Activated T-cell treated with anti-CD3 and anti-CD28 coated beads, Interleukin-2, amount 50 U/mL, for 4 hours (primary cell): ENCODE measurements at regions not wholly inside any gene's neighbourhood (a gene's known extent, or its start where the extent isn't known, plus 50 kb on each side); places are given as distances from the start of the nearest gene placed in this dataset.
"Not testable (repeated sequence)": the region's sequence is repeated elsewhere in the genome, so short reads cannot be mapped to it uniquely, and the experiment has no call there.

Experiments
- ATAC-seq, 2 donors: fragments of 200-7000 bp; cut with Tn5 transposase; one replicate each; pipeline ENCODE4 v1.10.0; 2021
- DNase-seq: peaks from one replicate; pipeline ENCODE4 v3.0.0-alpha.2; 2020
- H3K27me3 Mint-ChIP-seq: one replicate; pipeline ENCODE4 v1.8.0; 2021; ENCODE audit warnings: low read depth, mixed read lengths
- H3K36me3 Mint-ChIP-seq: one replicate; pipeline ENCODE4 v1.8.0; 2022; ENCODE audit warnings: mixed read lengths; ENCODE audit not compliant: insufficient read depth
- H3K4me1 Mint-ChIP-seq: one replicate; pipeline ENCODE4 v1.8.0; 2021; ENCODE audit warnings: low read depth, mixed read lengths
- H3K4me3 Mint-ChIP-seq: one replicate; pipeline ENCODE4 v1.8.0; 2021; ENCODE audit warnings: mild to moderate bottlenecking, moderate library complexity, mixed read lengths
- H3K9me3 Mint-ChIP-seq: one replicate; pipeline ENCODE4 v1.8.0; 2021; ENCODE audit warnings: mixed read lengths

DNA sequence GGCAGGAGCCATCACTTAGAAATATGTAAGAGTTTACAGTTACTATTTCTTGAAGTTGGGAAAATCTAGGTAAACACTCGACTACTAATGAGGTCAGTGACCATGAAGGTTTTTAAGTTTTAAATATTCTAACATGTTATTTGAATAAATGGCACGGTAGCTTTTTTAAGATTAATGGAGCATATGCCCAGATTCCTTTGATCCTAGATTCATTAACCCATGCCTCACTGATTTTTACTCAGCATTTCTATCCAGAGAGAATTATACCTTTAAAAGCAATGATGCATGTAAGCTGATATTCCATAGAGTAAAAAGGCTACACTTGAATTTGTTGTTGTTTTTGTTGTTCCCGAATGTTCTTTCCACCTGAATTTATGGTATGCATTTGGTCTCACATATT is 541.4 kb downstream of the DACH1 start:
- H3K36me3 Mint-ChIP-seq: no peaks in the 10 kb centered on the region
- no peak for ATAC-seq
- DNase-seq: no peak
- no peaks in the 10 kb centered on the region for H3K4me1 Mint-ChIP-seq
- H3K4me3 Mint-ChIP-seq: no peak overlapping the region
- peaks cover 4% of the 10 kb centered on the region for H3K9me3 Mint-ChIP-seq
- peaks cover 6% of the 10 kb centered on the region for H3K27me3 Mint-ChIP-seq

DNA sequence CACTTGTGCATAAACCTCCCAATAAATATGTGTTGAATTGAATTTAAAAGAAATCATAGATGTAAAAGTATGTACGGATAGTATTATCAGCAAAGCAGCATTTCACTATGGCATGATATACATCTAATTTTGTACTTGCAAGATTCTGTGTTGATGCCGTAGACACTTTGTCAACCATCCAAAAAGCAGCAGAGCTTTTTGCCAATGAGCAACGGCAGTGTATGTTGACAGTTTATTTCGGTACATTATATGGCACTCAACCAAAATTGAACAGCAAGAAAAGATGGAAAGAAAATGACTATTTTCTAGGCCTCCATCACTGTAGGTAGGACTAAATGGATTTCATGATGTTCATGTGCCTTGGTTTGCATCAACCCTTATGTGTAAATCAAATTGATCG is 543.7 kb downstream of the DACH1 start:
- ATAC-seq (no peak), DNase-seq (no peak)
- Mint-ChIP-seq H3K27me3 (peaks cover 6% of the 10 kb centered on the region), H3K36me3 (no peaks in the 10 kb centered on the region), H3K4me1 (no peaks in the 10 kb centered on the region), H3K4me3 (no peak overlapping the region), H3K9me3 (peaks cover 7% of the 10 kb centered on the region)

GRCh38 chr13:71320452-71320851 is 546.6 kb downstream of the DACH1 start:
- ATAC-seq (no peak), DNase-seq (no peak)
- peaks cover 7% of the 10 kb centered on the region for H3K9me3 Mint-ChIP-seq

DNA sequence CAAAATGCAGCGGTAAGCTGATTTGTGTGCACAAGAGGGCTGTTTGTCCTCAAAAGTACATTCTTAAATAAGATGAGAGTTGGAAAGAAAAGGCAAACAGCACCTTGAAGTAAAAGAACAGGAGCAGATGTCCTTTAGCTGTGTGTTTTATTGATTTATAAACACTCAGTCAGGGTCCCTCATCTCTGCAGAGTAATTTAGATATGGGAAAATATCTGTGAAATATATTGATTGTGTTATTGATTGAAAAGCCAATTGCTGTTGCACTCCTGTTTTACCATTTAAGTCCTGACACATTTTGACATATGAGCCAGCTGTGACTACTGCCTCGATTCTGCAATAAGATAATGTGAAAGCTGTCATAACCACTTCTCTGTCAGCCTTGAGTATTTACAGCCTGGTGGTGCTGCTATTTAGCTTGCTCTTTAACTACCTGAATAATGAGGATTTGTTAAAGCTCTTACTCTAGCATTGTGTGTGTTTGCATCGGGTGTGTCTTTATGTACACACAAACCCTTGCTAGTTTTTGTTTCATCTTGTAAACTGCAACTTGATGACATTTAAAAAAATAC is 550.1 kb downstream of the DACH1 start:
- ATAC-seq (no peak), DNase-seq (no peak)
- H3K4me1 Mint-ChIP-seq: no peaks in the 10 kb centered on the region
- no peak overlapping the region for H3K4me3 Mint-ChIP-seq
- no peaks in the 10 kb centered on the region for H3K36me3 Mint-ChIP-seq
- H3K9me3 Mint-ChIP-seq: peaks cover 7% of the 10 kb centered on the region
- H3K27me3 Mint-ChIP-seq: no peaks in the 10 kb centered on the region

More at GRCh38 chr13:71320452-71320851, 546.6 kb downstream of the DACH1 start:
- Mint-ChIP-seq H3K4me1 (no peaks in the 10 kb centered on the region), H3K27me3 (no peaks in the 10 kb centered on the region), H3K4me3 (no peak overlapping the region), H3K36me3 (no peaks in the 10 kb centered on the region)

- no peaks in the 10 kb centered on the region for H3K4me1 Mint-ChIP-seq
- no peaks in the 10 kb centered on the region for H3K36me3 Mint-ChIP-seq
- no peak overlapping the region for H3K4me3 Mint-ChIP-seq
- no peaks in the 10 kb centered on the region for H3K27me3 Mint-ChIP-seq
- H3K9me3 Mint-ChIP-seq: no peaks in the 10 kb centered on the region
- DNase-seq (no peak), ATAC-seq (no peak)
These were observed 554.1 kb downstream of the DACH1 start for GRCh38 chr13:71312923-71313322.

- no peaks in the 10 kb centered on the region for H3K9me3 Mint-ChIP-seq
- DNase-seq (no peak), ATAC-seq (no peak)
- no peak overlapping the region for H3K4me3 Mint-ChIP-seq
- H3K27me3 Mint-ChIP-seq: no peaks in the 10 kb centered on the region
- H3K4me1 Mint-ChIP-seq: no peaks in the 10 kb centered on the region
- H3K36me3 Mint-ChIP-seq: no peaks in the 10 kb centered on the region
These were observed 557.1 kb downstream of the DACH1 start for GRCh38 chr13:71309905-71310304.

DNA sequence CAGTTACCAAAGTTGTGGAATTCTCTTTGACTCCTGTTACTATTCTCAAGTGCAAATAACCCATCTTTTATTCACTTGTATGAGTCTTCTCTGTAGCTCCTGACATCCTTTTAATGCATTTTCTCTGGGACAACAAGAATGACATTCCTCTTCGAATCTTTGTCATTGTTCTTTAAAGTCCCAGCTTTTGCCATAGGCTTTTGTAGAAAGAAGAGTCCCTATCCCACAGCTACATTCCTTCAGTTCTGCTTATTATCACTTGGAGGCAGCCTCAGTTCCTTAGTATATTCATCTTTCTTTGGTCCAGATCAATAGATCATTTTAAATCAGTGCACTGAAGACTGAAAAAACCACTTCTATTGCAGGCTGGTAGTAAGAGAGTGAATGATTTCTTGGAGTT is 560.2 kb downstream of the DACH1 start:
- Mint-ChIP-seq H3K27me3 (peaks cover 3% of the 10 kb centered on the region), H3K4me1 (no peaks in the 10 kb centered on the region), H3K36me3 (no peaks in the 10 kb centered on the region), H3K9me3 (no peaks in the 10 kb centered on the region), H3K4me3 (no peak overlapping the region)
- no peak for DNase-seq
- no peak for ATAC-seq

DNA sequence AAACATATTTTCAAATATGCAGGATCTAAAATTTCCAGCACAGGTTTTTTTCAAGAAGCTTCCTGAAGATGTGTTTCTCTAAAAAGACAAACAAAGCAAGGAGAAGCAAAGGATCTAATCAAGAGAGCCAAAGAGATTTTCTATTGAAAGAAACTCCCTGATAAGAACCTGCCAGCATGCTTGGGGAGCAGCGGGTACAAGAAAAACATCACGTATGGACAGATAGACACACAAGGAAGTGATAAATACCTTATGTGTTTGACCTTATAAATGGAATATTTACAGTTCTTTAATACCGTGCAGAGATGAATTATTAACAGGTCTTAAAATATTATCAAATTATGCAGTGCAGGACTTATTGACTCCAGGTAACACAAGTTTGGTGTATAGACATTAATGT is 562.1 kb downstream of the DACH1 start:
- no peaks in the 10 kb centered on the region for H3K4me1 Mint-ChIP-seq
- H3K27me3 Mint-ChIP-seq: peaks cover 3% of the 10 kb centered on the region
- H3K36me3 Mint-ChIP-seq: no peaks in the 10 kb centered on the region
- DNase-seq: no peak
- H3K9me3 Mint-ChIP-seq: no peaks in the 10 kb centered on the region
- no peak overlapping the region for H3K4me3 Mint-ChIP-seq
- no peak for ATAC-seq

- Mint-ChIP-seq H3K4me1 (no peaks in the 10 kb centered on the region), H3K36me3 (no peaks in the 10 kb centered on the region), H3K9me3 (no peaks in the 10 kb centered on the region), H3K4me3 (no peak overlapping the region), H3K27me3 (peaks cover 3% of the 10 kb centered on the region)
- DNase-seq (no peak), ATAC-seq (no peak)
These were observed 563.9 kb downstream of the DACH1 start for GRCh38 chr13:71303144-71303543.

GRCh38 chr13:71300602-71301001 is 566.4 kb downstream of the DACH1 start:
- ATAC-seq (no peak), DNase-seq (no peak)
- H3K4me1 Mint-ChIP-seq: no peaks in the 10 kb centered on the region
- no peak overlapping the region for H3K4me3 Mint-ChIP-seq
- H3K36me3 Mint-ChIP-seq: no peaks in the 10 kb centered on the region
- peaks cover 3% of the 10 kb centered on the region for H3K9me3 Mint-ChIP-seq
- peaks cover 3% of the 10 kb centered on the region for H3K27me3 Mint-ChIP-seq

DNA sequence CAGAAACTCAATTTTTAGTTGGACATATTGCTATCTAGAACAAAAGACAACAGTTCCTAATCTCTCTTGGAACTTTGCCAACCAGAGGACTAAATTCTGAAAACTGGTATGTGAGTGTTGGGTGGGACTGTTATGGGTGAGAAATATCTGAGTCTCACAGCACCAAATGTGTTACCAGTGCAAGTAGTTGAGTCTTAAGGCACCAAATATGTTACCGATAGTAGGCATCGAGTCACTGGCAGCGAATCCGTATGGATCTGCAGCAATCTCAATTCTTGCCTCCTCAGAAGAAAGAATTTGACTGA is 575.2 kb downstream of the DACH1 start:
- no peak overlapping the region for H3K4me3 Mint-ChIP-seq
- H3K36me3 Mint-ChIP-seq: no peaks in the 10 kb centered on the region
- no peaks in the 10 kb centered on the region for H3K9me3 Mint-ChIP-seq
- H3K27me3 Mint-ChIP-seq: no peaks in the 10 kb centered on the region
- ATAC-seq: peak in 1 of 2 donors; percentile 19
- no peak for DNase-seq
- peaks cover 24% of the 10 kb centered on the region for H3K4me1 Mint-ChIP-seq

GRCh38 chr13:71290963-71291841 is 575.8 kb downstream of the DACH1 start:
- ATAC-seq (peak; percentile 57 to 65), DNase-seq (peak; percentile 17)
- no peaks in the 10 kb centered on the region for H3K27me3 Mint-ChIP-seq
- peaks cover 24% of the 10 kb centered on the region for H3K4me1 Mint-ChIP-seq
- peak overlapping the region; percentile 79 for H3K4me3 Mint-ChIP-seq
- no peaks in the 10 kb centered on the region for H3K9me3 Mint-ChIP-seq
- H3K36me3 Mint-ChIP-seq: no peaks in the 10 kb centered on the region

- not testable (repeated sequence) for DNase-seq, H3K27me3 Mint-ChIP-seq, ATAC-seq, H3K9me3 Mint-ChIP-seq, H3K36me3 Mint-ChIP-seq, H3K4me3 Mint-ChIP-seq
- peaks cover 24% of the 10 kb centered on the region for H3K4me1 Mint-ChIP-seq
These were observed 577.0 kb downstream of the DACH1 start for GRCh38 chr13:71289980-71290379.

DNA sequence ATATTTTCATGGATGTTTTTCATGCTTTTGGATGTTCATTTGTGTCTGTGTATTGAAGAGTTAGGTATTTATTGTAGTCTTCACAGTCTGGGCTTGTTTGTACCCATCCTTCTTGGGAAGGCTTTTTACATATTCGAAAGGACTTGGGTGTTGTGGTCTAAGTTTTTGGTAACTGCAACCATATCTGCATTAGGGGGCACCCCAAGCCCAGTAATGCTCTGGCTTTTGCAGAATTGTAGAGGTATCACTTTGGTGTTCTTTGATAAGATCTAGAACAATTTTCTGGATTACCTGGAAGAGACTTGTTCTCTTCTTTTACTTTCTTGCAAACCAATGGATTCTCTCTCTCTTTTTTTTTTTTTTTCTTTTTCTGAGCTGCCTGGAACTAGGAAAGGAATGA is 581.3 kb downstream of the DACH1 start:
- Mint-ChIP-seq H3K27me3 (no peaks in the 10 kb centered on the region), H3K9me3 (no peaks in the 10 kb centered on the region), H3K4me3 (no peak overlapping the region), H3K4me1 (peaks cover 10% of the 10 kb centered on the region), H3K36me3 (no peaks in the 10 kb centered on the region)
- ATAC-seq (no peak), DNase-seq (no peak)

DNA sequence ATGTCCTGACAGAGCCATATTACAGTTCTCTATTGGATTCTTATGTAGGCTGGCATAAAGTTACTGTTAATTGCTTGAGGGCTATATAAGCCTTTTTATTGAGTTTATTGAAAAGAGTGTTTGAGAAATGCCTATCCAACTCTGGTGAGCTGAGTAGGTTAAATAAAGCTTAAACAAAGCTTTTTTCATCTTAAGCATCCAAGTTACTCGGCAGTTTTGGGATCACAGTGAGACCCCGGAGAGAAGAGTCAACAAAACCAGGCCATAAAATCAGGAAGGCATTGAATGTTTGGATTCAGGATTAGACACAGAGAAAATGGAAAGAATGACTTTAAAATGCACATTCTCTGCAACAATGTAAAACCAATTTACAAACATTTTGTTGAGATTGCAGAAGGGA is 588.5 kb downstream of the DACH1 start:
- Mint-ChIP-seq H3K9me3 (no peaks in the 10 kb centered on the region), H3K4me1 (no peaks in the 10 kb centered on the region), H3K4me3 (no peak overlapping the region), H3K27me3 (no peaks in the 10 kb centered on the region), H3K36me3 (no peaks in the 10 kb centered on the region)
- ATAC-seq: no peak
- no peak for DNase-seq
